ENCODE measurements at regions not wholly inside any gene's neighbourhood (a gene's known extent, or its start where the extent isn't known, plus 50 kb on each side); places are given as distances from the start of the nearest gene placed in this dataset.
A peak's percentile ranks its signal among the peaks of the same experiment; 100 is the strongest.
"Not testable (repeated sequence)": the region's sequence is repeated elsewhere in the genome, so short reads cannot be mapped to it uniquely, and the experiment has no call there.

GRCh38 chr1:121097127-121097866 lies 86.8 kb downstream of the FAM72B start:
- peak overlapping the region in 9 of 12 donors; percentile 32 to 64 (median 51) for H3K27ac ChIP-seq
- intact Hi-C loops (cut with DNase I); H3K27me3 ChIP-seq; H3K36me3 ChIP-seq; H3K9me3 ChIP-seq; H3K4me1 ChIP-seq: not testable (repeated sequence)
- TF ChIP-seq, protein P1, sequence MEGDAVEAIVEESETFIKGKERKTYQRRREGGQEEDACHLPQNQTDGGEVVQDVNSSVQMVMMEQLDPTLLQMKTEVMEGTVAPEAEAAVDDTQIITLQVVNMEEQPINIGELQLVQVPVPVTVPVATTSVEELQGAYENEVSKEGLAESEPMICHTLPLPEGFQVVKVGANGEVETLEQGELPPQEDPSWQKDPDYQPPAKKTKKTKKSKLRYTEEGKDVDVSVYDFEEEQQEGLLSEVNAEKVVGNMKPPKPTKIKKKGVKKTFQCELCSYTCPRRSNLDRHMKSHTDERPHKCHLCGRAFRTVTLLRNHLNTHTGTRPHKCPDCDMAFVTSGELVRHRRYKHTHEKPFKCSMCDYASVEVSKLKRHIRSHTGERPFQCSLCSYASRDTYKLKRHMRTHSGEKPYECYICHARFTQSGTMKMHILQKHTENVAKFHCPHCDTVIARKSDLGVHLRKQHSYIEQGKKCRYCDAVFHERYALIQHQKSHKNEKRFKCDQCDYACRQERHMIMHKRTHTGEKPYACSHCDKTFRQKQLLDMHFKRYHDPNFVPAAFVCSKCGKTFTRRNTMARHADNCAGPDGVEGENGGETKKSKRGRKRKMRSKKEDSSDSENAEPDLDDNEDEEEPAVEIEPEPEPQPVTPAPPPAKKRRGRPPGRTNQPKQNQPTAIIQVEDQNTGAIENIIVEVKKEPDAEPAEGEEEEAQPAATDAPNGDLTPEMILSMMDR (IDR thresholded peaks at IDR 0.05), result peak; percentile 19 to 61 (median 46)
- peak overlapping the region; percentile 32 to 60 (median 51) for H3K4me3 ChIP-seq
- 0 to 1% (median 1%) methylated on average over 13 to 54 of the region's 69 CpGs for WGBS, 4 donors
- ATAC-seq (peak; percentile 74 to 96 (median 90)), DNase-seq (peak; percentile 71 to 90 (median 81))

DNA sequence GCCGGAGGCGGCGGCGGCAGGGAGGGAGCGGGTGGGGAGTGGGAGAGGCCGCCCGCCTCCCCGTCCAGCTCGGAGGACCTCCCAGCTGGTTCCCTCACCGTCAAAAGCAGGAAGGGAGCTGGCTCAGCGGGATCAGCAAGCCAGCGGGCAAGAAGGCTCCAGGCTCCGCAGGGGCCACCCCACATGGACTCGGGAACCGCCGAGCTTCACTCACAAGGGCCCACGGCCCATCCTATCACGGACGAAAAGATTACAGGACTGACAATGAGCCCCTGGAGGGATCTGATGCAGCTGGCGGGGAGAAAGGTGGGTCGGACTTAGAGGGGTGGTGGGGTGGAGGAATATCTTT lies 86.3 kb downstream of the FAM72B start:
- H3K4me1 ChIP-seq; intact Hi-C loops (cut with DNase I); DNase-seq; H3K27ac ChIP-seq; H3K9me3 ChIP-seq; H3K27me3 ChIP-seq; H3K36me3 ChIP-seq: not testable (repeated sequence)
- peak in 3 of 4 donors; percentile 5 to 16 (median 16) for ATAC-seq
- WGBS, 4 donors, result 14 to 15% methylated on average over 11 to 16 of the region's 21 CpGs; no CpG with 5 or more reads in 2 of the 4 donors
- peak overlapping the region in 9 of 12 donors; percentile 37 to 60 (median 52) for H3K4me3 ChIP-seq

GRCh38 chr1:121109025-121109424 lies 75.1 kb downstream of the FAM72B start:
- not testable (repeated sequence) for ATAC-seq, H3K27ac ChIP-seq
- 94 to 100% (median 100%) methylated on average over 1 of the region's 1 CpG for WGBS, 4 donors

GRCh38 chr1:121116522-121117297 lies 67.4 kb downstream of the FAM72B start:
- 11 to 16% (median 13%) methylated on average over 7 to 42 of the region's 44 CpGs for WGBS, 4 donors
- Histone ChIP-seq H3K27ac (peak overlapping the region in 3 of 12 donors; percentile 32 to 51 (median 50)), H3K4me3 (peak overlapping the region in 10 of 12 donors; percentile 41 to 60 (median 53))
- peak in 1 of 5 donors; percentile 40 for DNase-seq
- intact Hi-C loops (cut with DNase I); H3K27me3 ChIP-seq; H3K36me3 ChIP-seq; H3K9me3 ChIP-seq; H3K4me1 ChIP-seq: not testable (repeated sequence)
- ATAC-seq, result peak; percentile 6 to 44 (median 32)

More at GRCh38 chr1:121109025-121109424, 75.1 kb downstream of the FAM72B start:
- DNase-seq; H3K4me3 ChIP-seq; H3K4me1 ChIP-seq; H3K36me3 ChIP-seq; H3K9me3 ChIP-seq; intact Hi-C loops (cut with DNase I); H3K27me3 ChIP-seq: not testable (repeated sequence)

DNA sequence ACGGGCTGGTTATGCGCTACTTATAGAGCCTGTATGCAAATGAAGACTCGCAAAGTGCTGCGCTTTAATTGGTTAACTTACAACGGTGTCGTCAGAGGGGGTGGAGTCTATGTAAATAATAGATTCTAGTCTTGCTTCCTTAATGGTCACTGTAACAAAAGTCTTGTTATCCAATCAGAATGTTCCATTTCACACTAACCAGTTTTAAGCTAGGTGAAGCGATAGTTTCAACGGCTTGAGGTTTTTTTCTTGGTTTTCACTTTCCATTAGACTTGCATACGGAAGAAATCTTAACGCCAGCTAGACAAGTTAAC lies 66.9 kb downstream of the FAM72B start:
- H3K27me3 ChIP-seq; H3K9me3 ChIP-seq; H3K4me1 ChIP-seq; DNase-seq; H3K36me3 ChIP-seq; intact Hi-C loops (cut with DNase I): not testable (repeated sequence)
- peak overlapping the region in 10 of 12 donors; percentile 41 to 60 (median 53) for H3K4me3 ChIP-seq
- peak overlapping the region in 3 of 12 donors; percentile 32 to 51 (median 50) for H3K27ac ChIP-seq
- 0 to 10% (median 6%) methylated on average over 6 to 10 of the region's 10 CpGs for WGBS, 4 donors
- peak; percentile 93 to 97 (median 96) for ATAC-seq

DNA sequence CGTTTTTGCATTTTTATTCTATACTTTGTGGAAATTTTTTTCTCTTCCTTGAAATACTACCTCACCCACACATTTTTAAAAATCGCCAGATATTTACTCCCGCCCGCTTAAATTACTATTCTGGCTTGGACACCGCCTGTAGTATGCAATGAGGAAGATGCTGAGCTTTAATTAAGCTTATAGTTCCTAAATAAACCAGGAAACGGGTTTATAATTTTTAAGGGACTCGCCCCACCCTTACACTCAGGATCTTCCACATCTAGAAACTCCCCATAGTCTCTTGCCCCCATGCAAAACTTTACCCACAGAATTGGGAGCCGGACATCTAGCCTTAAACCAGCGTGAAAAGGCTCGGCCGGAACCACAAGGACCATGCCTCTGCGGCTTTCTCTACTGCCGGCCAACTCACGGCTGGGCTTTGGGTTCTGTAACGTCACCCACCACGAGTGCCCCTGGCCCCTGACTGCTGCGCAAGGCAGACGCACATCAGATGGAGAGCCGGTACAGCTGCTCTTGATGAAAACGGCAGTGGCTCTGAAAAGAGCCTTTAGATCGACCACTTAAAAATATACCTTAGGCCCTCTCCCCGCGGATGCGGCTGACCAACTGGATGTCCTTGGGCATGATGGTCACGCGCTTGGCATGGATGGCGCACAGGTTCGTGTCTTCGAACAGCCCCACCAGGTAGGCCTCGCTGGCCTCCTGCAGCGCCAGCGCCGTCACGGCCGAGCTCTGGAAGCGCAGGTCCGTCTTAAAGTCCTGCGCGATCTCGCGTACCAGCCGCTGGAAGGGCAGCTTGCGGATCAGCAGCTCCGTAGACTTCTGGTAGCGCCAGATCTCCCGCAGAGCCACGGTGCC lies 66.3 kb downstream of the FAM72B start:
- peak; percentile 14 to 61 (median 26) for DNase-seq
- WGBS, 4 donors, result 3 to 18% (median 10%) methylated on average over 5 to 41 of the region's 47 CpGs
- H3K27ac ChIP-seq, result peak overlapping the region in 10 of 12 donors; percentile 34 to 75 (median 56)
- H3K27me3 ChIP-seq; H3K9me3 ChIP-seq; H3K36me3 ChIP-seq; H3K4me1 ChIP-seq; intact Hi-C loops (cut with DNase I): not testable (repeated sequence)
- ATAC-seq, result peak; percentile 49 to 66 (median 60)
- H3K4me3 ChIP-seq, result peak overlapping the region; percentile 23 to 65 (median 52)
